HepG2 (cell line): ENCODE measurements at regions not wholly inside any gene's neighbourhood (a gene's known extent, or its start where the extent isn't known, plus 50 kb on each side); places are given as distances from the start of the nearest gene placed in this dataset.

Experiments used
- ATAC-seq: fragments of 200-7000 bp; cut with Tn5 transposase; 3 replicates; pipeline ENCODE4 v1.9.1; 2020; ENCODE audit warnings: mild to moderate bottlenecking, moderate library complexity
- BruUV-seq: library from RNA; stranded (reverse); fragments of 400-500 nt; replicated peaks from 2 replicates; lab custom pipeline; 2021; lab: Mats Ljungman, UMichigan
- CTCF ChIA-PET: fragments of 300-600 bp; formaldehyde crosslinking; extraction: SDS; loops from one replicate; lab custom pipeline; 2021; ENCODE audit warnings: low total read pairs, inconsistent platforms, low intra/inter-chr PET ratio; lab: Yijun Ruan, JAX
- POLR2A ChIA-PET: fragments of 350-600 bp; sonication (Branson Sonifier 250); formaldehyde crosslinking; loops from one replicate; lab custom pipeline; 2020; ENCODE audit warnings: antibody characterized with exemption, inconsistent platforms; lab: Yijun Ruan, JAX
- DNase-seq: peaks from one replicate; pipeline ENCODE4 v3.0.0-alpha.2; 2015; ENCODE audit warnings: low spot score
- FAIRE-seq: peaks from 3 replicates; lab custom pipeline; 2011; peaks lifted over from hg19 to GRCh38; lab: Jason Lieb, UNC
- H2AFZ ChIP-seq: one replicate; pipeline ENCODE4 v1.6.1; 2011; ENCODE audit warnings: low read length, inconsistent platforms
- H3K27ac ChIP-seq: fragments of 300-600 bp; 3 replicates; pipeline ENCODE4 v1.8.0; 2011; ENCODE audit warnings: mixed run types, mild to moderate bottlenecking, mixed read lengths, low read length, inconsistent platforms; ENCODE audit not compliant: insufficient read depth; ENCODE audit errors: extremely low read length
- H3K27me3 ChIP-seq, 2 experiments: fragments of 200-600 bp in 1 of 2; 2 replicates in 1 of 2; 3 replicates in 1 of 2; pipeline versions ENCODE4 v1.6.0 to v1.8.0; 2011; ENCODE audit warnings: low read length in 2 of 2, mild to moderate bottlenecking in 2 of 2, moderate library complexity in 2 of 2, inconsistent platforms in 1 of 2; ENCODE audit not compliant: insufficient read depth in 2 of 2, control insufficient read depth in 1 of 2
- H3K36me3 ChIP-seq, 2 experiments: fragments of 200-600 bp in 1 of 2; replicated peaks in 1 of 2; 2 replicates in 1 of 2; 3 replicates in 1 of 2; pipeline versions ENCODE4 v1.5.1 to v1.8.0; 2011; ENCODE audit warnings: low read length in 2 of 2, inconsistent platforms in 1 of 2; ENCODE audit not compliant: insufficient read depth in 2 of 2, control insufficient read depth in 1 of 2
- H3K4me1 ChIP-seq: 2 replicates; pipeline ENCODE4 v1.5.1; 2012; ENCODE audit warnings: low read length, inconsistent platforms; ENCODE audit not compliant: insufficient read depth
- H3K4me2 ChIP-seq: 2 replicates; pipeline ENCODE4 v1.6.0; 2011; ENCODE audit warnings: low read depth, low read length, inconsistent platforms
- H3K4me3 ChIP-seq, 3 experiments: fragments of 200-600 bp in 1 of 3; sonication (generic), shearing (Covaris generic) in 1 of 3; replicated peaks in 1 of 3; 2 replicates each; pipeline ENCODE4 v1.5.1; 2011 to 2016; ENCODE audit warnings: low read length in 3 of 3, inconsistent platforms in 2 of 3, low read depth in 2 of 3, mild to moderate bottlenecking in 2 of 3, control low read depth in 1 of 3, mixed read lengths in 1 of 3; ENCODE audit not compliant: insufficient read depth in 1 of 3
- H3K79me2 ChIP-seq: one replicate; pipeline ENCODE4 v1.6.1; 2011; ENCODE audit warnings: low read length, inconsistent platforms; ENCODE audit not compliant: insufficient read depth
- H3K9ac ChIP-seq: 2 replicates; pipeline ENCODE4 v1.6.0; 2011; ENCODE audit warnings: mild to moderate bottlenecking, low read depth, low read length, inconsistent platforms; ENCODE audit not compliant: insufficient read depth
- H3K9me3 ChIP-seq: 2 replicates; pipeline ENCODE4 v1.5.1; 2012; ENCODE audit warnings: mild to moderate bottlenecking, low read length
- H4K20me1 ChIP-seq: 2 replicates; pipeline ENCODE4 v1.6.0; 2011; ENCODE audit warnings: inconsistent platforms, mild to moderate bottlenecking, low read length, moderate library complexity; ENCODE audit not compliant: insufficient read depth
- ARNT ChIP-seq: fragments of 450-650 bp; IDR thresholded peaks from 2 replicates; pipeline ENCODE4 v1.6.1; 2017
- EP300 ChIP-seq, 3 experiments: sonication (generic) in 1 of 3; formaldehyde crosslinking in 1 of 3; IDR thresholded peaks; 2 replicates each; pipeline versions ENCODE4 v1.5.1 to v1.6.1; 2011 to 2020; ENCODE audit warnings: low read depth in 2 of 3, low read length in 2 of 3, borderline replicate concordance in 1 of 3, improper control_type of control experiment in 1 of 3, mild to moderate bottlenecking in 1 of 3, missing genetic modification reagents in 1 of 3, moderate library complexity in 1 of 3
- FOXM1 ChIP-seq: sonication (generic); formaldehyde crosslinking; IDR thresholded peaks from 2 replicates; pipeline ENCODE4 v1.5.0; 2020; ENCODE audit warnings: missing genetic modification reagents
- HOXA3 ChIP-seq: sonication (generic); formaldehyde crosslinking; IDR thresholded peaks from 2 replicates; pipeline ENCODE4 v1.5.0; 2020; ENCODE audit warnings: missing genetic modification reagents
- KLF6 ChIP-seq: IDR thresholded peaks from 2 replicates; pipeline ENCODE4 v1.8.0; 2016; ENCODE audit warnings: missing biosample characterization, missing genetic modification reagents
- MLXIP ChIP-seq: sonication (generic); formaldehyde crosslinking; IDR thresholded peaks from 2 replicates; pipeline ENCODE4 v1.9.0; 2021; ENCODE audit warnings: missing genetic modification reagents, borderline replicate concordance
- NCOR1 ChIP-seq: fragments of 200-600 bp; sonication (generic); IDR thresholded peaks from 2 replicates; pipeline ENCODE4 v1.7.0; 2017; ENCODE audit warnings: antibody characterized with exemption, low read length, borderline replicate concordance
- NRL ChIP-seq: sonication (generic); formaldehyde crosslinking; IDR thresholded peaks from 2 replicates; pipeline ENCODE4 v1.5.0; 2020; ENCODE audit warnings: missing genetic modification reagents, mild to moderate bottlenecking, moderate library complexity, borderline replicate concordance
- PAX8 ChIP-seq: sonication (generic); formaldehyde crosslinking; IDR thresholded peaks from 2 replicates; pipeline ENCODE4 v1.8.0; 2022; ENCODE audit warnings: mild to moderate bottlenecking, missing genetic modification reagents, borderline replicate concordance
- PRPF4 ChIP-seq: fragments of 200-400 bp; formaldehyde crosslinking; IDR thresholded peaks from 2 replicates; pipeline ENCODE4 v1.6.1; 2016; ENCODE audit warnings: low read length, low read depth; ENCODE audit not compliant: poor library complexity, severe bottlenecking
- SKI ChIP-seq: fragments of 450-650 bp; IDR thresholded peaks from one replicate; pipeline ENCODE4 v1.6.1; 2018; ENCODE audit warnings: mild to moderate bottlenecking; ENCODE audit not compliant: partially characterized antibody
- ZBED4 ChIP-seq: sonication (generic); formaldehyde crosslinking; IDR thresholded peaks from 2 replicates; pipeline ENCODE4 v1.4.0; 2020; ENCODE audit warnings: missing genetic modification reagents, borderline replicate concordance
- ZFP62 ChIP-seq: sonication (generic); formaldehyde crosslinking; IDR thresholded peaks from 2 replicates; pipeline ENCODE4 v1.4.0; 2020; ENCODE audit warnings: missing genetic modification reagents
- ZFYVE20 ChIP-seq: sonication (generic); formaldehyde crosslinking; IDR thresholded peaks from 2 replicates; pipeline ENCODE4 v1.8.0; 2023; ENCODE audit warnings: low read depth, mild to moderate bottlenecking, moderate library complexity, missing genetic modification reagents, borderline replicate concordance
- ZNF224 ChIP-seq: sonication (generic); formaldehyde crosslinking; IDR thresholded peaks from 2 replicates; pipeline ENCODE4 v1.5.0; 2020; ENCODE audit warnings: mild to moderate bottlenecking, missing genetic modification reagents
- ZNF333 ChIP-seq: sonication (generic); formaldehyde crosslinking; IDR thresholded peaks from 2 replicates; pipeline ENCODE4 v1.4.0; 2020; ENCODE audit warnings: mild to moderate bottlenecking, missing genetic modification reagents, borderline replicate concordance
- ZNF383 ChIP-seq: sonication (generic); formaldehyde crosslinking; IDR thresholded peaks from 2 replicates; pipeline ENCODE4 v1.4.0; 2020; ENCODE audit warnings: missing genetic modification reagents, mild to moderate bottlenecking, borderline replicate concordance
- ZNF580 ChIP-seq: IDR thresholded peaks from 2 replicates; pipeline ENCODE4 v1.6.1; 2016; ENCODE audit warnings: low read depth, borderline replicate concordance
- ZNF746 ChIP-seq: sonication (generic); formaldehyde crosslinking; IDR thresholded peaks from 2 replicates; pipeline ENCODE4 v1.8.0; 2022; ENCODE audit warnings: mild to moderate bottlenecking, missing genetic modification reagents
- ZNF749 ChIP-seq: sonication (generic); formaldehyde crosslinking; IDR thresholded peaks from 2 replicates; pipeline ENCODE4 v1.8.0; 2022; ENCODE audit warnings: mild to moderate bottlenecking, missing genetic modification reagents, moderate library complexity, borderline replicate concordance
- WGBS: methylation state at CpG from one replicate; pipeline ENCODE4 v1.1.6; 2017; ENCODE audit warnings: low lambda C conversion rate; 5-methylcytosine and 5-hydroxymethylcytosine counted together
- in situ Hi-C: cut with HindIII; loops from 2 replicates; pipeline ENCODE4 v1.10.0; 2017; ENCODE audit warnings: low pct_unique_long_range_greater_than_20kb; ENCODE audit not compliant: extremely low pct_ligation_motif_present
- intact Hi-C: fragments of 100-400 bp; cut with micrococcal nuclease; formaldehyde crosslinking; loops from one replicate; pipeline ENCODE4 v1.10.0; 2022; ENCODE audit not compliant: unreplicated experiment

- WGBS, result 0% methylated on average over 4 of the region's 4 CpGs
- in situ Hi-C loops, result no loop called here
- H2AFZ ChIP-seq, result no peak overlapping the region
- DNase-seq (no peak), FAIRE-seq (no peak)
- H3K4me2 ChIP-seq, result no peak overlapping the region
- no peaks in the 10 kb centered on the region for H3K79me2 ChIP-seq
- ChIA-PET CTCF (no interaction called here), POLR2A (no interaction called here)
- H3K9ac ChIP-seq, result no peak overlapping the region
- peaks cover 0 to 3% of the 10 kb centered on the region in 2 experiments; a peak in 1 of 5 replicates for H3K27me3 ChIP-seq
- BruUV-seq, result no TSS peak
- no peaks in the 10 kb centered on the region for H3K36me3 ChIP-seq
- H3K27ac ChIP-seq, result no peak overlapping the region
- H4K20me1 ChIP-seq, result no peaks in the 10 kb centered on the region
- H3K9me3 ChIP-seq, result no peaks in the 10 kb centered on the region
- intact Hi-C loops, result no loop called here
- H3K4me3 ChIP-seq, result no peak overlapping the region
- TF ChIP-seq NRL (CRISPR knock-in tag) (no peak), FOXM1 (CRISPR knock-in tag) (no peak), SKI (no peak), PAX8 (CRISPR knock-in tag) (no peak), ZNF746 (no peak), PRPF4 (no peak), ZNF383 (no peak), KLF6 (CRISPR knock-in tag) (no peak), ZNF749 (CRISPR knock-in tag) (no peak), NCOR1 (no peak), ZBED4 (CRISPR knock-in tag) (no peak), MLXIP (CRISPR knock-in tag) (no peak), EP300 (IDR thresholded peaks at IDR 0.05; ENCODE audit: low read depth in 2 of 2, low read length in 2 of 2) (no peak), EP300 (CRISPR knock-in tag; IDR thresholded peaks at IDR 0.05; ENCODE audit: borderline replicate concordance) (no peak), ARNT (no peak), ZNF333 (CRISPR knock-in tag) (no peak), HOXA3 (no peak), ZNF224 (no peak), ZNF580 (CRISPR knock-in tag) (no peak), ZFP62 (CRISPR knock-in tag) (no peak), ZFYVE20 (CRISPR knock-in tag) (no peak)
- TF ChIP-seq, all 625 proteins: peak for 0
- H3K4me1 ChIP-seq, result no peaks in the 10 kb centered on the region
- no peak for ATAC-seq
Measured at GRCh38 chr7:22655781-22656180, 71.2 kb upstream of the IL6 start.
